WTC11 (cell line): ENCODE measurements at regions not wholly inside any gene's neighbourhood (a gene's known extent, or its start where the extent isn't known, plus 50 kb on each side); places are given as distances from the start of the nearest gene placed in this dataset.

Source experiments
- AFF4 ChIP-seq: sonication (generic); formaldehyde crosslinking; IDR thresholded peaks from 2 replicates; pipeline ENCODE4 v1.8.1; 2023; ENCODE audit warnings: mild to moderate bottlenecking, missing genetic modification reagents, borderline replicate concordance
- CTCF ChIP-seq: fragments of 200-600 bp; IDR thresholded peaks from 2 replicates; pipeline ENCODE4 v1.8.0; 2022; ENCODE audit warnings: antibody characterized with exemption
- E2F4 ChIP-seq: sonication (generic); formaldehyde crosslinking; IDR thresholded peaks from 2 replicates; pipeline ENCODE4 v1.8.1; 2022; ENCODE audit warnings: low read depth, mild to moderate bottlenecking, moderate library complexity, missing genetic modification reagents, borderline replicate concordance
- EMX1 ChIP-seq: fragments of 250-450 bp; sonication (Bioruptor Pico); IDR thresholded peaks from 2 replicates; pipeline ENCODE4 v1.8.0; 2021; ENCODE audit warnings: mild to moderate bottlenecking
- JUN ChIP-seq: sonication (generic); formaldehyde crosslinking; IDR thresholded peaks from 2 replicates; pipeline ENCODE4 v1.8.0; 2023; ENCODE audit warnings: mild to moderate bottlenecking, missing genetic modification reagents
- KAT7 ChIP-seq: sonication (generic); formaldehyde crosslinking; IDR thresholded peaks from 2 replicates; pipeline ENCODE4 v1.8.1; 2023; ENCODE audit warnings: missing genetic modification reagents, mild to moderate bottlenecking, borderline replicate concordance
- MLX ChIP-seq: sonication (generic); formaldehyde crosslinking; IDR thresholded peaks from 2 replicates; pipeline ENCODE4 v1.8.1; 2023; ENCODE audit warnings: mild to moderate bottlenecking, missing genetic modification reagents, moderate library complexity
- NFYB ChIP-seq: sonication (generic); formaldehyde crosslinking; conservative IDR thresholded peaks from 2 replicates; pipeline ENCODE4 v1.8.0; 2022; ENCODE audit warnings: low read depth, missing genetic modification reagents
- NR2C2 ChIP-seq: sonication (generic); formaldehyde crosslinking; IDR thresholded peaks from 2 replicates; pipeline ENCODE4 v1.8.0; 2022; ENCODE audit warnings: mild to moderate bottlenecking, missing genetic modification reagents
- SOX15 ChIP-seq: fragments of 250-450 bp; sonication (Bioruptor Pico); IDR thresholded peaks from 2 replicates; pipeline ENCODE4 v1.9.0; 2021; ENCODE audit warnings: mild to moderate bottlenecking
- SP1 ChIP-seq: sonication (generic); formaldehyde crosslinking; conservative IDR thresholded peaks from 2 replicates; pipeline ENCODE4 v1.8.1; 2022; ENCODE audit warnings: missing genetic modification reagents
- TEAD4 ChIP-seq: sonication (generic); formaldehyde crosslinking; IDR thresholded peaks from 2 replicates; pipeline ENCODE4 v1.8.0; 2022; ENCODE audit warnings: mild to moderate bottlenecking, missing genetic modification reagents
- ZNF317 ChIP-seq: sonication (generic); formaldehyde crosslinking; IDR thresholded peaks from 2 replicates; pipeline ENCODE4 v1.8.1; 2023; ENCODE audit warnings: low read depth, mild to moderate bottlenecking, moderate library complexity, missing genetic modification reagents, borderline replicate concordance
- TF ChIP-seq, protein P1 (sequence below): sonication (generic); formaldehyde crosslinking; IDR thresholded peaks from 2 replicates; pipeline ENCODE4 v1.8.1; 2023; ENCODE audit warnings: mild to moderate bottlenecking, missing genetic modification reagents, moderate library complexity

GRCh38 chr2:28695245-28695647 is 56.4 kb upstream of the PPP1CB start:
- TF ChIP-seq TEAD4 (CRISPR knock-in tag) (no peak), NFYB (CRISPR knock-in tag) (no peak), AFF4 (CRISPR knock-in tag) (no peak), CTCF (no peak), JUN (no peak), E2F4 (CRISPR knock-in tag) (no peak), KAT7 (CRISPR knock-in tag) (no peak), ZNF317 (CRISPR knock-in tag) (no peak), NR2C2 (CRISPR knock-in tag) (no peak), EMX1 (CRISPR knock-in tag) (no peak), SP1 (CRISPR knock-in tag) (no peak), MLX (no peak), SOX15 (CRISPR knock-in tag) (no peak)
- TF ChIP-seq, protein P1, sequence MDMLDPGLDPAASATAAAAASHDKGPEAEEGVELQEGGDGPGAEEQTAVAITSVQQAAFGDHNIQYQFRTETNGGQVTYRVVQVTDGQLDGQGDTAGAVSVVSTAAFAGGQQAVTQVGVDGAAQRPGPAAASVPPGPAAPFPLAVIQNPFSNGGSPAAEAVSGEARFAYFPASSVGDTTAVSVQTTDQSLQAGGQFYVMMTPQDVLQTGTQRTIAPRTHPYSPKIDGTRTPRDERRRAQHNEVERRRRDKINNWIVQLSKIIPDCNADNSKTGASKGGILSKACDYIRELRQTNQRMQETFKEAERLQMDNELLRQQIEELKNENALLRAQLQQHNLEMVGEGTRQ (CRISPR knock-in tag) = no peak
